ENCODE measurements at regions not wholly inside any gene's neighbourhood (a gene's known extent, or its start where the extent isn't known, plus 50 kb on each side); places are given as distances from the start of the nearest gene placed in this dataset.

DNA sequence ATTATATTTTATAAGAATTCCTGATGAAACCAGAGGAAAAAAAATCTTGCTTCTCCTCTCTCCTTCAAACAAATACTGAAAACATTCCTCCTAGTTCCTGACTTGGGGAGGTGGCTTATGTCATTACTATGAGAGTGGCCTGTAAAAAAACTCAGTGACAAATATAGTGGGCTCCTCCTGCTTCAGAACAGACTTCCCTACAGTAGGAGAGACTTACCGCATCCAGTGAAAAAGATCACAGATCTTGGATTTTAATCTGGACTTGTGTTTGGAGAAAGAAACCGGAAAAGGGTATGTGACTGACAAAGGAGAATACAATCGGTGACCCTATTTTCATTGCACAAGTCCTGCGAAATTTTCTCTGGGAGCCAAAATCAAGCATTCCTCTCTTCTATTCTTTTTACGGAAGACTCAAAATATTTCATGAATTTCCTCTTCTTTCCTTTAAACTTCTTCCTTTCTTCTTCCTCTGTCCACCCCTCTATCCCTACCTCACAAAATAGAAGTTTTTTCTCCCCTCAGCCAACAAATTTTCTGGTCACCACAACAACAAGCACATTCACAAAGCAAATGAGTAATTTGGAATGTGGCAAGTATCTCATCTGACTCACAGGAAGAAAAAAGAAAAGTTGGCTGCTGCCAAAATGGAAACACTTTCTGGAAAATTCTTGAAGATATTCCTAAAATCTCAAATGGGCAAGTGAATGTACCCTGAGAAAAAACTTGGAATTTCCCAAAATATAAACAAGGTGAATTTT is 185.1 kb upstream of the CDKN3 start:
- TF ChIP-seq, protein P1, sequence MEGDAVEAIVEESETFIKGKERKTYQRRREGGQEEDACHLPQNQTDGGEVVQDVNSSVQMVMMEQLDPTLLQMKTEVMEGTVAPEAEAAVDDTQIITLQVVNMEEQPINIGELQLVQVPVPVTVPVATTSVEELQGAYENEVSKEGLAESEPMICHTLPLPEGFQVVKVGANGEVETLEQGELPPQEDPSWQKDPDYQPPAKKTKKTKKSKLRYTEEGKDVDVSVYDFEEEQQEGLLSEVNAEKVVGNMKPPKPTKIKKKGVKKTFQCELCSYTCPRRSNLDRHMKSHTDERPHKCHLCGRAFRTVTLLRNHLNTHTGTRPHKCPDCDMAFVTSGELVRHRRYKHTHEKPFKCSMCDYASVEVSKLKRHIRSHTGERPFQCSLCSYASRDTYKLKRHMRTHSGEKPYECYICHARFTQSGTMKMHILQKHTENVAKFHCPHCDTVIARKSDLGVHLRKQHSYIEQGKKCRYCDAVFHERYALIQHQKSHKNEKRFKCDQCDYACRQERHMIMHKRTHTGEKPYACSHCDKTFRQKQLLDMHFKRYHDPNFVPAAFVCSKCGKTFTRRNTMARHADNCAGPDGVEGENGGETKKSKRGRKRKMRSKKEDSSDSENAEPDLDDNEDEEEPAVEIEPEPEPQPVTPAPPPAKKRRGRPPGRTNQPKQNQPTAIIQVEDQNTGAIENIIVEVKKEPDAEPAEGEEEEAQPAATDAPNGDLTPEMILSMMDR (conservative IDR thresholded peaks at IDR 0.05): no peak
- no peak for TF ChIP-seq EZH2 (IDR thresholded peaks at IDR 0.05; ENCODE audit: low read depth)
